Activated naive CD4-positive, alpha-beta T cell treated with anti-CD3 and anti-CD28 coated beads, Interleukin-2, amount 10 ng/mL, durations not matched to agents 7 days and 5 days (primary cell): ENCODE measurements at regions not wholly inside any gene's neighbourhood (a gene's known extent, or its start where the extent isn't known, plus 50 kb on each side); places are given as distances from the start of the nearest gene placed in this dataset.

Experiments used
- CTCF ChIA-PET: fragments of 350-600 bp; sonication (Branson Sonifier 250); formaldehyde crosslinking; loops from one replicate; lab custom pipeline; 2021; ENCODE audit warnings: antibody characterized with exemption; lab: Charles Lee
- DNase-seq: peaks from one replicate; pipeline ENCODE4 v3.0.0-alpha.2; 2020
- H3K27ac Mint-ChIP-seq: one replicate; pipeline ENCODE4 v1.8.0; 2021; ENCODE audit warnings: mild to moderate bottlenecking, moderate library complexity, mixed read lengths
- H3K27me3 Mint-ChIP-seq: one replicate; pipeline ENCODE4 v1.8.0; 2021; ENCODE audit warnings: mild to moderate bottlenecking, mixed read lengths
- H3K36me3 Mint-ChIP-seq: one replicate; pipeline ENCODE4 v1.8.0; 2021; ENCODE audit warnings: mixed read lengths
- H3K4me1 Mint-ChIP-seq: one replicate; pipeline ENCODE4 v1.8.0; 2021; ENCODE audit warnings: mixed read lengths
- H3K4me3 Mint-ChIP-seq: one replicate; pipeline ENCODE4 v1.8.0; 2021; ENCODE audit warnings: mild to moderate bottlenecking, moderate library complexity, mixed read lengths
- H3K9me3 Mint-ChIP-seq: one replicate; pipeline ENCODE4 v1.8.0; 2021; ENCODE audit warnings: mixed read lengths

DNA sequence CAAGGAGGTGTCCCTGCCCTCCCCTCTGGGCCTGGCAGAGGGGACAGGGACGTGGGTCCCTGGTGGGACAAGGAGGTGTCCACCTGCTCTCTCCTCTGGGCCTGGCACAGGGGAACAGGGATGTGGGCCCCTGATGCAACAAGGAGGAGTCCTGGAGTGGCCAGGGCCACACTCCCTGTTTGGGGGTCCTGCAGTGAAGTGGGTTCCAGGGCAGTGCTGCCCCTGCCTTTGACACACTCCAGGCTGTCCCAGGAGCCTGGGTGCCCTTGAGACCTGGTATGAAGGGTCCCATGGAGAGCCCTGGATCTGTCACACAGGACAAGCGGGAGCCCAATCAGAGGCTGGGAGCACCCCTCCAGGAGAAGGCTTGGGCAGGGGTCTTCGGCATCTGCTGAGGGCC lies 75.8 kb upstream of the GPC1 start:
- no peak for DNase-seq
- Mint-ChIP-seq H3K9me3 (peaks cover 9% of the 10 kb centered on the region), H3K4me3 (no peak overlapping the region), H3K27ac (no peak overlapping the region), H3K27me3 (peaks cover 3% of the 10 kb centered on the region), H3K4me1 (no peaks in the 10 kb centered on the region), H3K36me3 (no peaks in the 10 kb centered on the region)
- CTCF ChIA-PET, result no interaction called here

DNA sequence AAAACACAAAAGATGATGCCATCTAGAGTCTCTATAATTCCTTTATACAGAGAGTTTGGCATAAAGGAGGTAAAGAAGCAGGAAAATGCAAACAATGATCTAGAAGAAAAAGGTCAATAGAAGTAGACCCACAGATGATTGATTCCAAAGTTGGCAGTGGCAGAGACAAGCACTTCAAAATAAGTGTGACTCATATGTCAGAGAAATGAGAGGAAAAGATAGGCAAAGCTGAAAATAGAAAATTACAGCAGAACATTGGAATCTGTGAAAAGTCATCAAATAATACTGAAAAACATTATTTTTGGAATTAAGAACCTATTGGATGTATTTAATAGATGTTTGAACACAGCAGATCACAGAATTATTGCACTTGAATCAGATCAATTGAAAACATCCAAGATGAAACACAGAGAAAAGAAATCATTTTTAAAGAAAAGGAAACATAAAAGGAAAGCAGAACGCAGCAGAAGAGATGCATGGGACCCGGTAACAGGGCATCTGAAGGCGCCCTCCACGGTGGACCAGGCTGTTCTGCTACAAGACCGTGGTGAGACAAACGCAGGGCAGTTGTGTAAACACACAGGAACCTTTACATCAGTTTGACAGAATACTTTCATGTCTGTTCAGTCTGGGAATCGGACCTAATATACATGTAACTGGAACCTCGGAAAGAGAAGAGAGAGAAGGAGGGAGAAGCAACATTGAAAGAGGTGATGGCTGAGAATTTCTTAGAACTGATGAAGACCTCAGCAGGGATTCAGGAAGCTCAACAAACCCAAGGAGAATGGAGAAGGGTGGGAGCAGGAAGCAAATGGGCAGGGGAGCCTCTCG lies 74.6 kb upstream of the GPC1 start:
- no peaks in the 10 kb centered on the region for H3K4me1 Mint-ChIP-seq
- no peaks in the 10 kb centered on the region for H3K36me3 Mint-ChIP-seq
- H3K27me3 Mint-ChIP-seq, result peaks cover 3% of the 10 kb centered on the region
- H3K9me3 Mint-ChIP-seq, result peaks cover 9% of the 10 kb centered on the region
- H3K27ac Mint-ChIP-seq, result no peak overlapping the region
- DNase-seq, result no peak
- CTCF ChIA-PET, result no interaction called here
- no peak overlapping the region for H3K4me3 Mint-ChIP-seq

DNA sequence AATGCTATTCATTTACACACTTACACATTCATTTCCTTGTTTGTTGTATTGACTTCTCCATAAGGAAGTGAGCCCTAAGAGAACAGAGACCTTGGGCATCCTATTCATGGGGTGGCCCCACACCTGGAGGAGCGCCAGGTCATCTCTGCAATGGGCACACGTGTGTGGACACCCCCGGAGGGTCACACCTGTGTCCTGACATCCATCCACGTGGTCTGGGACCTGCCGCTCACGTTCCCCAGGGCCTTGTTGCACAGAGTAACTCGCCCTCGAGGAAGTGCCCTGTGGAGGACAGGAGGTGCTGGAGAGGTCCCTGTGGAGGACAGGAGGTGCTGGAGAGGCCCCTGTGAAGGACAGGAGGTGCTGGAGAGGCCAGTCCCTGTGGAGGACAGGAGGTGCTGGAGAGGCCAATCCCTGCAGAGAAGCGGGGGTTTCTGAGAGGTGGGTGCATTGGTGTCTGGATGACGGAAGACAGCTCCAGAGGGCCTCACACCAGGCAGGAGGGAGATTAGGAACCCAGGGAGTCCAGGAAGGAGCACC lies 73.2 kb upstream of the GPC1 start:
- CTCF ChIA-PET, result no interaction called here
- Mint-ChIP-seq H3K9me3 (peaks cover 9% of the 10 kb centered on the region), H3K4me3 (no peak overlapping the region)

DNA sequence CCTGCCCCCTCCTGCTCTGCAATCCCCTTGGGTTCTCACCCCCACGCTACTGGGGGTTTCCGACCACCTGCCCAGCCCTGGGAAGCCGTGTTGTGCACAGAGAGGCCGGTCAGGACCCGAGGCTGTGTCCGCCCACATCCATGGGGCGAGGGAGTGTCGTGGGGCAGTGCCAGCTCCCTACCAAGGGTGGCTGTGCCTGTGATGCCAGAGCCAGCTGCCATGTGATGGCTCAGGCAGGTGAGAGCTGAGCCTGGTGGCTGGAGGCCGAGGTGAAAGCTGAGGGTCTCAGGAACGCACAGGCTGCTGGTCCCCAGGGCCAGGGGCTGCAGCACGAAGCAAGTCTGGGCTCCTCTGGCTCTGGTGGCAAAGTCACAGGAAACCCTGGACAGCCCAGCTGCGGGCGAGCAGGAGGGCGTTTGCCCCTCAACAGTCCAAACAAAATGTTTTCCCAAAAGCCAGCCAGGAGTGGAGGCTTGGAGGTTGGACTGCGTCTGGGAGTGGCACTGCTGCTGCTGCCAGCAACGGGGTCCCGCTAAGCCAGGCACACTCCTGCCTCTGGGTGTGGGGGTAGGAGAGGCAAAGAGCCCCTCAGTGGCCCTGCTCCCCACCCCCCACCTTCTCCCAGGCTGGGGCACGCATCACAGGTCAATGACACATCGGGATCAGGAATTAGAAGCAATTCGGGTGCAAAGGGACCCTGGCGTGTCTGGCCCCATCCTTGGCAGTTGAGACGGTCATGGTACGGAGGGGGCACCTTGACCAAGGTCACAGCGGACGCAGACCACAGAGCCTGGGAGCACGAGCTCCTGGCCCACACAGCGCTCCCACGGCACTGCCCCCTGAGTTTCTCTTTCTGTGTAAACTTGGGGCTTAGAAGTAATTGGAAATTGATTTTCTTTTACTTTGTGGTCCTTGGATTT lies 72.4 kb upstream of the GPC1 start:
- Mint-ChIP-seq H3K27ac (no peak overlapping the region), H3K27me3 (peaks cover 3% of the 10 kb centered on the region), H3K36me3 (no peaks in the 10 kb centered on the region), H3K9me3 (peaks cover 9% of the 10 kb centered on the region), H3K4me3 (no peak overlapping the region), H3K4me1 (no peaks in the 10 kb centered on the region)
- no peak for DNase-seq
- CTCF ChIA-PET, result no interaction called here

More for the DNA sequence above, 73.2 kb upstream of the GPC1 start:
- H3K27ac Mint-ChIP-seq, result no peak overlapping the region
- DNase-seq, result no peak
- peaks cover 3% of the 10 kb centered on the region for H3K27me3 Mint-ChIP-seq
- no peaks in the 10 kb centered on the region for H3K4me1 Mint-ChIP-seq
- H3K36me3 Mint-ChIP-seq, result no peaks in the 10 kb centered on the region

DNA sequence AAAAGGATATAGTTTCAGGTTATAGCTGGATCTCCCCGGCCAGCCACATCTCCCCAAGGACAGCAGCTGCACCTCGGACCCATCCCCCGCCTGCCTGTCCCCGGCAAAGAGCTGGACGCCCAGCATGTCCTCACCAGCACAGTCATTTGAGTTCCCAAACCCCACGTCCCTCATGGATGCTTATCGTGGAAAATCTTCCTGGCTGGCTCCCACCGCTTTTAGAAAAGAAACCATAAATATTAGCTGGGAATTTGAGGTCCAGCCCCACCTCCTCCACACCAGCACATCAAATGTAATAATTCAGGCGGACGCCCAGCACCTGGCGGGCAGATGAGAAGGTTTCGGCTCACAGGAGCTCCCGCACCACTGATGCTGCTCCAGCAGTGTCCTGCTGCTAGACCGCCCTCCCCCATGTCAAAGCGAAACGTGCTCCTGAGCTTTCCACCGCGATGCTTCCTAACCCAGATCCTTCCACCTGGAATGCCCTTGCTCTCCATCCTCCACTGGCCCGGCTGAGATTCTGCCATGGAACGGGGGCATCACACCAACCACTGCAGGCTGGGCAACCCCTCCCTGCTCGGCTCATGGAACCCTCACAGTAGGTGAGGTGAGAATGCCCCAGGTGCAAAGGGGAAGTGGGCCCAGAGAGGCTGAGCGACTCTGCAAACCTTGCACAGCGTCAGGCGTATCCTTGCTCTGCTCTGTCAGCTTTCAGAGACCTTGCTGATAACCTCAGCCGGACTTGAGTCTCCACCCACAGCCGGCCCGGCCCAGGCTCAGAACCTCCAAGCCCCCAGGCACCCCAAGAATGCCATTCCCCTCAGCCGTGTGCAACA lies 71.5 kb upstream of the GPC1 start:
- Mint-ChIP-seq H3K4me3 (no peak overlapping the region), H3K4me1 (no peaks in the 10 kb centered on the region), H3K27me3 (peaks cover 3% of the 10 kb centered on the region), H3K9me3 (peaks cover 9% of the 10 kb centered on the region), H3K27ac (no peak overlapping the region), H3K36me3 (no peaks in the 10 kb centered on the region)
- DNase-seq, result no peak
- CTCF ChIA-PET, result no interaction called here

DNA sequence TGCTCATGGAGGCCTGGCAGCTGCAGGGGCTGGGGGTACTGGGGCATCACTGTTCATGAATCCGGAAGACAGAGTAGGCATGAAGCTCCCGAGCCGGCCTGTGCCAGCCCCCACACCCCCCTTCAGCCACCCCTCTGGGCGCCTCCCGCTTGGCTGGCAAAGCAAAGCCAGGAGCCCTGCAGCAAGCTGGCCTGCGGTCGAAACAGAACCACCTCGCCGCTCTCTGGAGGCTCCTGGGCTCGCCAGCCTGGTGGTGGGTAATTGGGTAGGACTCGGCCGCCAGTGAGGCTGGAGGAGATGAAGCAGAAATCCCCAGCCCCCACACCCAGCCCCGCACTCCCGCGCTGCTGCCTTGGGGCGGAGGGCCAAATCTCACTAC lies 70.9 kb upstream of the GPC1 start:
- peaks cover 3% of the 10 kb centered on the region for H3K27me3 Mint-ChIP-seq
- no peaks in the 10 kb centered on the region for H3K4me1 Mint-ChIP-seq
- no peak for DNase-seq
- no peak overlapping the region for H3K4me3 Mint-ChIP-seq
- no peaks in the 10 kb centered on the region for H3K36me3 Mint-ChIP-seq
- no peak overlapping the region for H3K27ac Mint-ChIP-seq
- CTCF ChIA-PET, result no interaction called here
- peaks cover 9% of the 10 kb centered on the region for H3K9me3 Mint-ChIP-seq

DNA sequence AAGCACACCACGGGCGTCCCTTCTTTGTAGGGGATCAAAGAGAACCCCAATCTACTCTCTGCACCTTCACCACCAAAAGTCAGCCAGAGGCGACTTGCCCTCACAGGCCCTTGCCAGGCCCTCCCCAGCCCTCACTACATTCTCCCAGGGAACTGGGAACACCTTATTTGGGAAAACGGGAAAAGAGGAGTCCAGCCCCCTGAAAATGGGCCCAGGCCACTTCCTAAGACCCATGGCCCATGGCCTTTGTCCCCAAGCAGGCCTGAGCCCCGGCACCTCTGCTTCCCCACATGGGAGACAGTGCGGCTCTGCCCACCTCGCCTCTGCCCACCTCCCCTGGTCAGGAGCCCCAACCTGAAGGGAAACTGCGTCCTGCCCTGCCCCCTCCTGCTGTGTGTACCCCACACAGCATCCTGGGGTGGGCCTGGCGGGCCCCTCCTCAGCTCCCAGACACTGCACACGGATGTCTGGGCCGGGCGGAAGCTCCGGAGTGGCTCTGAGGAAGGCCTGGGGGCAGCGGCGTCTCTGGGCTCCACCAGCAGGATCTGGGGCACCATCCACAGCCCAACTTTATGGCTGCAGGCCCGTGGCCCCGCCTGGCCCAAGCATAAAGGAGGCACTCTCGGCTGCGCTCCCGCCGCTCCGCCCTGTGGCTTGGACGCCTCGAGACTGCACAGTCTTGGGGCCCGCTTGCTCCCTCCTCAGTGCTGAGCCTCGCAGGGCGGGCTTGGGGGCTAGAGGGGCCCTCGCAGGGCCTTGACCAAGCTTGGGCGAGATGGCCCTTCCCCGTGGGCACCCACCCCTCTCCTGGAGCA lies 70.3 kb upstream of the GPC1 start:
- Mint-ChIP-seq H3K4me3 (no peak overlapping the region), H3K9me3 (peaks cover 8% of the 10 kb centered on the region), H3K4me1 (no peaks in the 10 kb centered on the region), H3K27me3 (peaks cover 3% of the 10 kb centered on the region), H3K36me3 (no peaks in the 10 kb centered on the region), H3K27ac (no peak overlapping the region)
- CTCF ChIA-PET, result no interaction called here
- DNase-seq, result no peak

DNA sequence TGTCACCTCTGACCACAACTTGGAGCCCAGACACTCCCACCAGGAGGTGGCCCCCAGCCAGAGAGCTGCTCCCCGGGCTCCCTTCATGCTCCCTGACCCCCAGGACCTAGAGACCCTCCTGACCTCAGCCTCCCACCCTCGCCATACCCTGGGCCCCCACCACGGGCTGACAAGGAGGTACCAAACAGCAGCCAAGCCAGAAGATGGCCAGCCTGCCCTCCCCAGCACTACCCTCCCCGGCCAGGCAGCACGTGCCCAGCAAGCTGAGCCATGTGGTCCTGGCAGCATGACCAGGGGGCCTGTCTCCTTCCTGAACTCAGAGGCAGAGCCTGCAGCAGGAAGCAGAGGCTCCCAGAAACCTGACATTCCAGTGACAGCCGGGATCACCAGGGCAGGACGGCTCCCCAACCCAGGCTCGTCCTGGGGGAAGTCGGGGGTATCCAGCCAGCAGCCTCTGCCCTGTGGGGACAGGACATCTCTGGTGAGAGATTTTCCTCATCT lies 69.4 kb upstream of the GPC1 start:
- no peaks in the 10 kb centered on the region for H3K36me3 Mint-ChIP-seq

DNA sequence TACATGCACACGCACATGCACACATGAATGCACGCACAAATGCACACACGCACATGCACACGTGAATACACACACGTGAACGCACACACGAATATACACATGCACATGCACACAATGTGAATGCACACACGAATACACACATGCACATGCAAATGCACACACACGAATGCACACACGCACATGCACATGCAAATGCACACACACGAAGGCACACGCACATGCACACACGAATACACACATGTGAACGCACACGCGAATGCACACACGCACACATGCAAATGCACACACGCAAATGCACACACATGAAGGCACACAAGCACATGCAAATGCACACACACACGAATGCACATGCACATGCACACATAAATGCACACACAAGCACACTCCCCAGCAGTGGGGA lies 68.6 kb upstream of the GPC1 start:
- CTCF ChIA-PET, result no interaction called here
- H3K36me3 Mint-ChIP-seq, result no peaks in the 10 kb centered on the region
- H3K27ac Mint-ChIP-seq, result no peak overlapping the region
- H3K9me3 Mint-ChIP-seq, result no peaks in the 10 kb centered on the region
- no peaks in the 10 kb centered on the region for H3K4me1 Mint-ChIP-seq
- H3K27me3 Mint-ChIP-seq, result peaks cover 9% of the 10 kb centered on the region
- DNase-seq, result no peak
- no peak overlapping the region for H3K4me3 Mint-ChIP-seq

More for the DNA sequence above, 69.4 kb upstream of the GPC1 start:
- peaks cover 2% of the 10 kb centered on the region for H3K9me3 Mint-ChIP-seq
- no peaks in the 10 kb centered on the region for H3K4me1 Mint-ChIP-seq
- peaks cover 3% of the 10 kb centered on the region for H3K27me3 Mint-ChIP-seq
- no peak overlapping the region for H3K27ac Mint-ChIP-seq
- H3K4me3 Mint-ChIP-seq, result no peak overlapping the region
- CTCF ChIA-PET, result no interaction called here
- no peak for DNase-seq

DNA sequence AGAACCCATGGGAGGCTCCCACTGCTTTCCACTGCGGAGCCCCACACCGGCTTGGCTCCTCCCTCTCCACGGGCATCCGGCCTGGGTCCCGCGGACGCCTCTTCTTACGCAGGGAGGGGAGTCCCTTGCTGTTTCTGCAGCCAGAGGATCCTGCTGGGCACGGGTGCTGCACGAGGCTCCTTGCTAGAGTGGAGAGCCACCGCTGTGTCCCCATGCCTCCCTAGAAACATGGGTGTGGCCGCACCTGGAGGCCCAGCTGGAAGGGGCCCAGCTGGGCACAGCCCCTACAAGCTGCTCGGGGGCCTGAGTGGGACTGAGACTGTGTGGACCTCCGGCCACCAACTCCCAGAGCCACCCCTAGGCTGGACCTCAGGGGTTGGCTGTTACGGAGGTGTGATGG lies 67.7 kb upstream of the GPC1 start:
- CTCF ChIA-PET, result no interaction called here
- Mint-ChIP-seq H3K9me3 (no peaks in the 10 kb centered on the region), H3K27ac (no peak overlapping the region), H3K36me3 (no peaks in the 10 kb centered on the region), H3K4me3 (no peak overlapping the region), H3K27me3 (peaks cover 9% of the 10 kb centered on the region), H3K4me1 (no peaks in the 10 kb centered on the region)
- no peak for DNase-seq

DNA sequence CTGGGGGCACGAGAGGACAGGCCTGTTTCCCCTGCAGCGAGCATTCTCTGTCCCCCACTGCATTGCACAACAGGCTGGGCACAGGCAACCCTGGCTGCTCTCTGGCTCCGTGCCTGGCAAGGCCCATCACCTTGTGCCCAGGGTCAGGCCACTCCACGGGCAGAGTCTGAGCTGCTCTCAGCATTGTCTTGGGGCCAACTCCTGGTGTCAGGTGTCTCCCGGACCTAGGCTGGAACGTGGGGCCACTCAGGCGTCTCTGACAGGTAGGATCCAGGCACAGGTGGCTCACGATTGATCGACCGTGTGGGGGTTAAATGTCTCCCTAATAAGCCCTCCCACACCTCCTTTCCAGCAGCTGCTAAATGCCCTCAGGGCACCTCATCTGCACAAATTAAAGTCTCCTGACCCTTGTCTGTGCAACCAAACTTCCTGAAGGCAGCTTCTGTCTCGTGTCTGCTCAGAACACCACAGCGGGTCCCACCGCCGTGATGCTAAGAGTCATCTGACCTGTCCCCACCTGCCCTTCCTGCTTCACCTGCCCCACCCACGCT lies 66.6 kb upstream of the GPC1 start:
- no peak for DNase-seq
- Mint-ChIP-seq H3K4me3 (no peak overlapping the region), H3K9me3 (no peaks in the 10 kb centered on the region), H3K36me3 (no peaks in the 10 kb centered on the region), H3K27ac (no peak overlapping the region), H3K27me3 (peaks cover 9% of the 10 kb centered on the region), H3K4me1 (no peaks in the 10 kb centered on the region)
- CTCF ChIA-PET, result no interaction called here

DNA sequence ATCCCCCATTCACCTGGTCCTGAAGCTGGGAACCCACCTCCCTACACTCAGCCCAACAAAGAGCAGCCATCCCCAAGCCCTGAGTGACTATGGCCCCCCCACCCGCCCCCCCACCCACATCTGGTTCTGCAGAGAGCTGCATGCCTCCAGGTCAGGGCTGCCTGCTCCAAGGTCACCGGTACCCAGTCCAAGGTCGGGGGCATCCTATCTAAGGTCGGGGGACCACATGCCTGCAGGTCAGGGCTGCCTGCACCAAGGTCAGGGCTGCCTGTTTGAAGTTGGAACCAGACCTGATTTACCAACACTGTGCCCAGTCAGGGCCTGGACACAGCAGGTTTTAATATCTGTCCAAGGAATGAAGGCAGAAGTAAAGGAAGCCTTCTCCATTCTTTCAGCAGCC lies 66.1 kb upstream of the GPC1 start:
- Mint-ChIP-seq H3K4me3 (no peak overlapping the region), H3K27me3 (peaks cover 6% of the 10 kb centered on the region), H3K36me3 (no peaks in the 10 kb centered on the region), H3K27ac (no peak overlapping the region), H3K9me3 (no peaks in the 10 kb centered on the region), H3K4me1 (no peaks in the 10 kb centered on the region)
- no peak for DNase-seq
- CTCF ChIA-PET, result no interaction called here
